WERI-Rb-1 (cell line): ENCODE measurements at regions not wholly inside any gene's neighbourhood (a gene's known extent, or its start where the extent isn't known, plus 50 kb on each side); places are given as distances from the start of the nearest gene placed in this dataset.

Source experiments
- DNase-seq: peaks from one replicate; pipeline ENCODE4 v3.0.0-alpha.2; 2020
- H3K27ac ChIP-seq: fragments of 250-450 bp; sonication (Bioruptor Pico); 2 replicates; pipeline ENCODE4 v1.5.1; 2020; ENCODE audit warnings: mild to moderate bottlenecking, moderate library complexity
- H3K27me3 ChIP-seq: fragments of 250-450 bp; sonication (Bioruptor Pico); 2 replicates; pipeline ENCODE4 v1.5.1; 2021; ENCODE audit warnings: mild to moderate bottlenecking, low read depth, moderate library complexity; ENCODE audit not compliant: insufficient read depth, severe bottlenecking
- H3K36me3 ChIP-seq: fragments of 250-450 bp; sonication (Bioruptor Pico); 2 replicates; pipeline ENCODE4 v1.5.1; 2020; ENCODE audit warnings: mild to moderate bottlenecking, moderate library complexity
- H3K4me3 ChIP-seq: 2 replicates; pipeline ENCODE4 v1.5.1; 2011; ENCODE audit warnings: low read depth, mild to moderate bottlenecking, control low read depth, low read length
- H3K9me3 ChIP-seq: fragments of 250-450 bp; sonication (Bioruptor Pico); 2 replicates; pipeline ENCODE4 v1.5.1; 2021; ENCODE audit warnings: mild to moderate bottlenecking, moderate library complexity; ENCODE audit not compliant: severe bottlenecking
- TF ChIP-seq, protein P1 (sequence below): IDR thresholded peaks from 2 replicates; pipeline ENCODE4 v1.5.1; 2011; ENCODE audit warnings: low read depth, mild to moderate bottlenecking, control low read depth, inconsistent platforms, low read length

GRCh38 chr20:6471871-6472270, 295.6 kb upstream of the BMP2 start:
- H3K4me3 ChIP-seq: no peak overlapping the region
- TF ChIP-seq, protein P1, sequence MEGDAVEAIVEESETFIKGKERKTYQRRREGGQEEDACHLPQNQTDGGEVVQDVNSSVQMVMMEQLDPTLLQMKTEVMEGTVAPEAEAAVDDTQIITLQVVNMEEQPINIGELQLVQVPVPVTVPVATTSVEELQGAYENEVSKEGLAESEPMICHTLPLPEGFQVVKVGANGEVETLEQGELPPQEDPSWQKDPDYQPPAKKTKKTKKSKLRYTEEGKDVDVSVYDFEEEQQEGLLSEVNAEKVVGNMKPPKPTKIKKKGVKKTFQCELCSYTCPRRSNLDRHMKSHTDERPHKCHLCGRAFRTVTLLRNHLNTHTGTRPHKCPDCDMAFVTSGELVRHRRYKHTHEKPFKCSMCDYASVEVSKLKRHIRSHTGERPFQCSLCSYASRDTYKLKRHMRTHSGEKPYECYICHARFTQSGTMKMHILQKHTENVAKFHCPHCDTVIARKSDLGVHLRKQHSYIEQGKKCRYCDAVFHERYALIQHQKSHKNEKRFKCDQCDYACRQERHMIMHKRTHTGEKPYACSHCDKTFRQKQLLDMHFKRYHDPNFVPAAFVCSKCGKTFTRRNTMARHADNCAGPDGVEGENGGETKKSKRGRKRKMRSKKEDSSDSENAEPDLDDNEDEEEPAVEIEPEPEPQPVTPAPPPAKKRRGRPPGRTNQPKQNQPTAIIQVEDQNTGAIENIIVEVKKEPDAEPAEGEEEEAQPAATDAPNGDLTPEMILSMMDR: no peak
- no peak overlapping the region for H3K27ac ChIP-seq
- no peaks in the 10 kb centered on the region for H3K36me3 ChIP-seq
- DNase-seq: no peak
- peaks cover 28% of the 10 kb centered on the region for H3K27me3 ChIP-seq
- H3K9me3 ChIP-seq: no peaks in the 10 kb centered on the region

GRCh38 chr20:6471110-6471647, 296.3 kb upstream of the BMP2 start:
- H3K27ac ChIP-seq: no peak overlapping the region
- H3K4me3 ChIP-seq: no peak overlapping the region
- H3K9me3 ChIP-seq: no peaks in the 10 kb centered on the region
- H3K27me3 ChIP-seq: peaks cover 28% of the 10 kb centered on the region
- no peaks in the 10 kb centered on the region for H3K36me3 ChIP-seq
- TF ChIP-seq, protein P1: no peak
- no peak for DNase-seq

GRCh38 chr20:6469695-6470094, 297.8 kb upstream of the BMP2 start:
- Histone ChIP-seq H3K27me3 (peaks cover 28% of the 10 kb centered on the region), H3K9me3 (no peaks in the 10 kb centered on the region), H3K36me3 (no peaks in the 10 kb centered on the region), H3K27ac (no peak overlapping the region), H3K4me3 (no peak overlapping the region)
- DNase-seq: no peak
- TF ChIP-seq, protein P1: no peak

DNA sequence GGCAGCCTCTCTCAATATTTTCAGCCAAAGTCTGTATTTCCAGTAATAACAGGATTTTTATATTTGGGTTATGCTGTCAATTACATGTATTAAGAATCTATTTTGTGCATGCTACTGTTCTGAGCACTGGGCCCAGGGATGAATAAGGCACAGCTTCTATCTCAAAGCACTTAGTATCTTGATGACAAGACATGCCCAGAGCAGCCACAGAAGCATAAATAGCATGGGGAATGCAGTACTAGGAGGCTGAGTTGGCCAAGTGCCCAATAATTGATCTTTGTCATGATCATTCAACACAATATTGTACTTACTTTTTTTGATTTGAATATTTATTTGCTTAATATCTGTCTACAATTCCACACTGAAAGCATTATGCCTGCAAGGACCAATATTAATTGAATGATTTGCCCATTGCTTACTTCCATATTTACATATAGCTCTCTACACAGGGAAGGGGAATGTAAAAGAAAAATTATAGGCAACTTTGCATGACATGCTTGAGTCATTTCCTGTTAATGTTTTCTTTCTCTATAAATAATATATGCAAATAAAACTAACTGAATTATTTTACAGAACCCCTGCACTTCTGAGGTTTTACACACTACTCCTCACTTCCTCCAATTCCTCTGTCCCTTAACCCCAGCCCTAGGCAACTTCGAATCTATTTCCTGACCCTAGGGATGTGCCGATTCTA, 298.9 kb upstream of the BMP2 start:
- Histone ChIP-seq H3K27ac (no peak overlapping the region), H3K9me3 (no peaks in the 10 kb centered on the region), H3K27me3 (peaks cover 28% of the 10 kb centered on the region), H3K4me3 (no peak overlapping the region), H3K36me3 (no peaks in the 10 kb centered on the region)
- DNase-seq: no peak
- TF ChIP-seq, protein P1: no peak

GRCh38 chr20:6467562-6467961, 299.9 kb upstream of the BMP2 start:
- Histone ChIP-seq H3K4me3 (no peak overlapping the region), H3K36me3 (no peaks in the 10 kb centered on the region), H3K9me3 (no peaks in the 10 kb centered on the region), H3K27me3 (peaks cover 25% of the 10 kb centered on the region), H3K27ac (no peak overlapping the region)
- DNase-seq: no peak
- TF ChIP-seq, protein P1: no peak
